Activated CD4-positive, CD25-positive, alpha-beta regulatory T cell treated with anti-CD3 and anti-CD28 coated beads, Interleukin-2, amount 50 U/mL, for 24 hours (primary cell): ENCODE measurements at regions not wholly inside any gene's neighbourhood (a gene's known extent, or its start where the extent isn't known, plus 50 kb on each side); places are given as distances from the start of the nearest gene placed in this dataset.

ENCODE experiments used
- ATAC-seq, 2 donors: fragments of 150-1000 bp; cut with Tn5 transposase; one replicate each; pipeline ENCODE4 v1.10.0; 2021; ENCODE audit warnings: mild to moderate bottlenecking in 1 of 2, moderate library complexity in 1 of 2

GRCh38 chr11:45472716-45473317 is 186.7 kb upstream of the SYT13 start:
- no peak for ATAC-seq

- no peak for ATAC-seq
These were observed 185.1 kb upstream of the SYT13 start for GRCh38 chr11:45471266-45471665.

- no peak for ATAC-seq
These were observed 184.6 kb upstream of the SYT13 start for GRCh38 chr11:45470794-45471167.

GRCh38 chr11:45470151-45470793 is 184.1 kb upstream of the SYT13 start:
- ATAC-seq, result no peak

- no peak for ATAC-seq
These were observed 182.2 kb upstream of the SYT13 start for GRCh38 chr11:45468267-45468856.

- ATAC-seq, result no peak
These were observed 177.4 kb upstream of the SYT13 start for GRCh38 chr11:45463541-45463940.

GRCh38 chr11:45461514-45461913 is 175.4 kb upstream of the SYT13 start:
- no peak for ATAC-seq

GRCh38 chr11:45459491-45459890 is 173.3 kb upstream of the SYT13 start:
- ATAC-seq, result no peak

- ATAC-seq, result no peak
These were observed 172.1 kb upstream of the SYT13 start for GRCh38 chr11:45458269-45458668.

GRCh38 chr11:45457649-45458048 is 171.5 kb upstream of the SYT13 start:
- no peak for ATAC-seq

GRCh38 chr11:45456686-45457085 is 170.5 kb upstream of the SYT13 start:
- no peak for ATAC-seq

GRCh38 chr11:45455536-45455935 is 169.4 kb upstream of the SYT13 start:
- ATAC-seq, result no peak

GRCh38 chr11:45454917-45455401 is 168.8 kb upstream of the SYT13 start:
- no peak for ATAC-seq

- no peak for ATAC-seq
These were observed 167.6 kb upstream of the SYT13 start for GRCh38 chr11:45453721-45454120.

GRCh38 chr11:45451766-45452440 is 165.8 kb upstream of the SYT13 start:
- no peak for ATAC-seq

- ATAC-seq, result no peak
These were observed 164.0 kb upstream of the SYT13 start for GRCh38 chr11:45450189-45450588.

- no peak for ATAC-seq
These were observed 163.0 kb upstream of the SYT13 start for GRCh38 chr11:45449036-45449601.

GRCh38 chr11:45448561-45448960 is 162.4 kb upstream of the SYT13 start:
- no peak for ATAC-seq

GRCh38 chr11:45446998-45447397 is 160.9 kb upstream of the SYT13 start:
- no peak for ATAC-seq

GRCh38 chr11:45446434-45446833 is 160.3 kb upstream of the SYT13 start:
- ATAC-seq, result no peak

- no peak for ATAC-seq
These were observed 158.7 kb upstream of the SYT13 start for GRCh38 chr11:45444796-45445195.

GRCh38 chr11:45440111-45440510 is 154.0 kb upstream of the SYT13 start:
- no peak for ATAC-seq

GRCh38 chr11:45436966-45437365 is 150.8 kb upstream of the SYT13 start:
- ATAC-seq, result no peak
